Duodenal mucosa (tissue), 2 donors: ENCODE measurements at regions not wholly inside any gene's neighbourhood (a gene's known extent, or its start where the extent isn't known, plus 50 kb on each side); places are given as distances from the start of the nearest gene placed in this dataset.
A peak's percentile ranks its signal among the peaks of the same experiment; 100 is the strongest.

Experiments
- H3K27ac ChIP-seq: one replicate; pipeline ENCODE4 v1.7.0; 2013; ENCODE audit warnings: low read depth, low read length
- H3K27me3 ChIP-seq, 2 donors: one replicate each; pipeline ENCODE4 v1.7.0; 2013; ENCODE audit warnings: low read length in 2 of 2, control low read depth in 1 of 2; ENCODE audit not compliant: insufficient read depth in 2 of 2, control insufficient read depth in 1 of 2
- H3K36me3 ChIP-seq, 2 donors: one replicate each; pipeline ENCODE4 v1.7.0; 2013; ENCODE audit warnings: low read length in 2 of 2, control low read depth in 1 of 2; ENCODE audit not compliant: insufficient read depth in 2 of 2, control insufficient read depth in 1 of 2
- H3K4me1 ChIP-seq, 2 donors: one replicate each; pipeline ENCODE4 v1.7.0; 2013; ENCODE audit warnings: low read length in 2 of 2, control low read depth in 1 of 2; ENCODE audit not compliant: insufficient read depth in 2 of 2, control insufficient read depth in 1 of 2
- H3K4me3 ChIP-seq, 2 donors: one replicate each; pipeline ENCODE4 v1.7.0; 2013; ENCODE audit warnings: low read length in 2 of 2, low read depth in 1 of 2
- H3K9ac ChIP-seq, 2 donors: one replicate each; pipeline ENCODE4 v1.7.0; 2013; ENCODE audit warnings: low read length in 2 of 2, low read depth in 1 of 2
- H3K9me3 ChIP-seq, 2 donors: one replicate each; pipeline ENCODE4 v1.7.0; 2013; ENCODE audit warnings: low read length in 2 of 2, control low read depth in 1 of 2; ENCODE audit not compliant: control insufficient read depth in 1 of 2

GRCh38 chr12:124424516-124424905 lies 129.6 kb downstream of the RFLNA start:
- no peak overlapping the region for H3K27ac ChIP-seq
- no peak overlapping the region for H3K9ac ChIP-seq
- H3K36me3 ChIP-seq = peaks cover 28 to 53% of the 10 kb centered on the region in 2 donors
- H3K9me3 ChIP-seq = no peaks in the 10 kb centered on the region
- H3K27me3 ChIP-seq = no peaks in the 10 kb centered on the region
- H3K4me1 ChIP-seq = peaks cover 22 to 50% of the 10 kb centered on the region in 2 donors
- H3K4me3 ChIP-seq = no peak overlapping the region

- H3K27ac ChIP-seq = peak overlapping the region; percentile 88
- H3K36me3 ChIP-seq = peaks cover 29 to 53% of the 10 kb centered on the region in 2 donors
- H3K27me3 ChIP-seq = no peaks in the 10 kb centered on the region
- H3K4me1 ChIP-seq = peaks cover 22 to 46% of the 10 kb centered on the region in 2 donors
- H3K9me3 ChIP-seq = no peaks in the 10 kb centered on the region
- H3K9ac ChIP-seq = peak overlapping the region; percentile 45 to 57
- H3K4me3 ChIP-seq = peak overlapping the region in 1 of 2 donors; percentile 30
These were observed 129.0 kb downstream of the RFLNA start for GRCh38 chr12:124423761-124424515.

- peak overlapping the region; percentile 45 to 57 for H3K9ac ChIP-seq
- H3K4me3 ChIP-seq = peak overlapping the region; percentile 6 to 49
- H3K36me3 ChIP-seq = peaks cover 29 to 51% of the 10 kb centered on the region in 2 donors
- peaks cover 22 to 35% of the 10 kb centered on the region in 2 donors for H3K4me1 ChIP-seq
- H3K27me3 ChIP-seq = no peaks in the 10 kb centered on the region
- no peaks in the 10 kb centered on the region for H3K9me3 ChIP-seq
- peak overlapping the region; percentile 88 for H3K27ac ChIP-seq
These were observed 128.0 kb downstream of the RFLNA start for GRCh38 chr12:124422570-124423523.

GRCh38 chr12:124422142-124422569 lies 127.3 kb downstream of the RFLNA start:
- Histone ChIP-seq H3K4me1 (peaks cover 22 to 32% of the 10 kb centered on the region in 2 donors), H3K9ac (peak overlapping the region in 1 of 2 donors; percentile 39), H3K27ac (peak overlapping the region; percentile 88), H3K36me3 (peaks cover 32 to 58% of the 10 kb centered on the region in 2 donors), H3K9me3 (no peaks in the 10 kb centered on the region), H3K27me3 (no peaks in the 10 kb centered on the region), H3K4me3 (peak overlapping the region; percentile 6 to 49)

- no peak overlapping the region for H3K9ac ChIP-seq
- peaks cover 22 to 23% of the 10 kb centered on the region in 2 donors for H3K4me1 ChIP-seq
These were observed 126.2 kb downstream of the RFLNA start for GRCh38 chr12:124420996-124421674.

GRCh38 chr12:124420041-124420995 lies 125.4 kb downstream of the RFLNA start:
- H3K9me3 ChIP-seq = no peaks in the 10 kb centered on the region
- no peak overlapping the region for H3K4me3 ChIP-seq
- H3K36me3 ChIP-seq = peaks cover 23 to 50% of the 10 kb centered on the region in 2 donors
- peak overlapping the region; percentile 58 for H3K27ac ChIP-seq
- H3K9ac ChIP-seq = no peak overlapping the region
- H3K27me3 ChIP-seq = no peaks in the 10 kb centered on the region
- H3K4me1 ChIP-seq = peaks cover 22 to 23% of the 10 kb centered on the region in 2 donors

More at GRCh38 chr12:124420996-124421674, 126.2 kb downstream of the RFLNA start:
- H3K27ac ChIP-seq = peak overlapping the region; percentile 54
- no peaks in the 10 kb centered on the region for H3K9me3 ChIP-seq
- peaks cover 29 to 55% of the 10 kb centered on the region in 2 donors for H3K36me3 ChIP-seq
- no peaks in the 10 kb centered on the region for H3K27me3 ChIP-seq
- H3K4me3 ChIP-seq = no peak overlapping the region

- Histone ChIP-seq H3K27me3 (no peaks in the 10 kb centered on the region), H3K4me3 (no peak overlapping the region), H3K9me3 (no peaks in the 10 kb centered on the region), H3K4me1 (peaks cover 22 to 23% of the 10 kb centered on the region in 2 donors), H3K27ac (peak overlapping the region; percentile 58), H3K9ac (no peak overlapping the region), H3K36me3 (peaks cover 19 to 50% of the 10 kb centered on the region in 2 donors)
These were observed 124.6 kb downstream of the RFLNA start for GRCh38 chr12:124419292-124420040.

- Histone ChIP-seq H3K36me3 (peaks cover 15 to 48% of the 10 kb centered on the region in 2 donors), H3K27me3 (no peaks in the 10 kb centered on the region), H3K4me3 (no peak overlapping the region), H3K9ac (no peak overlapping the region), H3K9me3 (no peaks in the 10 kb centered on the region), H3K4me1 (peaks cover 18 to 24% of the 10 kb centered on the region in 2 donors), H3K27ac (no peak overlapping the region)
These were observed 123.9 kb downstream of the RFLNA start for GRCh38 chr12:124418791-124419190.
